ENCODE measurements at regions not wholly inside any gene's neighbourhood (a gene's known extent, or its start where the extent isn't known, plus 50 kb on each side); places are given as distances from the start of the nearest gene placed in this dataset.

- H3K4me3 Mint-ChIP-seq, result peak overlapping the region; percentile 72 to 96
- H3K4me1 Mint-ChIP-seq, result peaks cover 24 to 31% of the 10 kb centered on the region in 2 experiments
- peak overlapping the region; percentile 92; the same call in 1 of the 2 replicates for H3K14ac ChIP-seq (ENCODE audit: insufficient read depth, low read length)
- H4K20me1 ChIP-seq (ENCODE audit: control insufficient read depth, insufficient read depth, insufficient read length), result peaks cover 3% of the 10 kb centered on the region
- H3K79me1 ChIP-seq (ENCODE audit: insufficient read depth, low read depth, low read length, poor library complexity, severe bottlenecking), result no peaks in the 10 kb centered on the region
- peak; percentile 62 for DNase-seq
- no peak overlapping the region for H2BK12ac ChIP-seq (ENCODE audit: insufficient read length, low read depth, low read length)
- H3K23ac ChIP-seq (ENCODE audit: insufficient read length, low read depth, low read length), result no peak overlapping the region
- no peaks in the 10 kb centered on the region for H3K9me3 ChIP-seq (ENCODE audit: control insufficient read depth, low read depth, low read length)
- no peaks in the 10 kb centered on the region for H3K9me3 Mint-ChIP-seq
- no peak overlapping the region for H2BK5ac ChIP-seq (ENCODE audit: insufficient read length, low read length)
- no peak overlapping the region for H4K8ac ChIP-seq (replicated peaks; ENCODE audit: insufficient read length, low read depth, low read length)
- no peak overlapping the region for H3T11ph ChIP-seq (ENCODE audit: low read length)
- no peak overlapping the region for H2BK15ac ChIP-seq (ENCODE audit: low read depth, low read length)
- H3K4ac ChIP-seq (ENCODE audit: low read depth, low read length), result no peak overlapping the region
- peak overlapping the region; percentile 85 to 97 (median 88) for H3K27ac Mint-ChIP-seq
- H3K9ac ChIP-seq (ENCODE audit: extremely low read depth, insufficient read length, low read length), result peak overlapping the region; percentile 95
- H3K27me3 ChIP-seq (ENCODE audit: insufficient read depth, low read length), result no peaks in the 10 kb centered on the region
- no peaks in the 10 kb centered on the region; a peak in 1 of 7 replicates for H3K36me3 Mint-ChIP-seq (ENCODE audit: insufficient read depth in 1 of 3, low read depth in 3 of 3)
- H2BK120ac ChIP-seq (ENCODE audit: low read depth, low read length, poor library complexity, severe bottlenecking), result no peak overlapping the region
- peak overlapping the region; percentile 70 for H3K27ac ChIP-seq (ENCODE audit: insufficient read length, low read depth, low read length)
- no peaks in the 10 kb centered on the region for H3K27me3 Mint-ChIP-seq (ENCODE audit: low read depth)
- H3K79me2 ChIP-seq (ENCODE audit: insufficient read depth, low read length), result no peaks in the 10 kb centered on the region
- H3K56ac ChIP-seq (ENCODE audit: insufficient read length, low read depth, low read length), result no peak overlapping the region
- peak overlapping the region; percentile 94 for H3K4me2 ChIP-seq (ENCODE audit: insufficient read depth, insufficient read length, low read length)
- WGBS (ENCODE audit: extremely low coverage, insufficient read length, low lambda C conversion rate), result no CpG with 5 or more reads among the region's 34 CpGs
- H3K4me1 ChIP-seq (ENCODE audit: insufficient read depth, low read length), result peaks cover 4% of the 10 kb centered on the region; the same call in 1 of the 2 replicates
- H4K91ac ChIP-seq (ENCODE audit: insufficient read length, low read depth, low read length), result no peak overlapping the region
- no peak overlapping the region for H2AK5ac ChIP-seq (ENCODE audit: insufficient read length, low read length)
- H4K5ac ChIP-seq (ENCODE audit: insufficient read length, low read depth, low read length), result peak overlapping the region; percentile 1
- peaks cover 10% of the 10 kb centered on the region for H3K23me2 ChIP-seq (ENCODE audit: insufficient read length, low read depth, low read length, poor library complexity, severe bottlenecking)
- H2BK20ac ChIP-seq (ENCODE audit: low read depth, low read length, poor library complexity, severe bottlenecking), result no peak overlapping the region
- no peak overlapping the region for H2AFZ ChIP-seq (ENCODE audit: low read length)
- no peak for TF ChIP-seq CTCF (conservative IDR thresholded peaks at IDR 0.05)
- peak overlapping the region; percentile 85 for H3K18ac ChIP-seq (ENCODE audit: insufficient read length, low read depth, low read length)
Measured at GRCh38 chr6:26232940-26233648, 131.9 kb upstream of the BTN3A2 start.

All from H9 (cell line).